WTC11 (cell line): ENCODE measurements at regions not wholly inside any gene's neighbourhood (a gene's known extent, or its start where the extent isn't known, plus 50 kb on each side); places are given as distances from the start of the nearest gene placed in this dataset.

ENCODE experiments used
- ATAC-seq: fragments of 200-7000 bp; cut with Tn5 transposase; 2 replicates; pipeline ENCODE4 v1.10.0; 2021; ENCODE audit warnings: mild to moderate bottlenecking, moderate library complexity
- CTCF ChIA-PET: fragments of 300-600 bp; sonication (Branson Sonifier 250); formaldehyde crosslinking; loops from one replicate; lab custom pipeline; 2021; ENCODE audit warnings: antibody characterized with exemption; lab: Charles Lee
- POLR2A ChIA-PET: fragments of 350-600 bp; sonication (Branson Sonifier 250); formaldehyde crosslinking; loops from one replicate; lab custom pipeline; 2021; ENCODE audit warnings: antibody characterized with exemption; lab: Charles Lee
- DNase-seq: peaks from one replicate; pipeline ENCODE4 v3.0.0; 2021; ENCODE audit warnings: low spot score
- H3K27ac Mint-ChIP-seq: 2 replicates; pipeline ENCODE4 v1.8.0; 2021; ENCODE audit warnings: mixed read lengths
- H3K27me3 Mint-ChIP-seq: 2 replicates; pipeline ENCODE4 v1.8.0; 2021; ENCODE audit warnings: low read depth, mild to moderate bottlenecking, moderate library complexity, mixed read lengths
- H3K36me3 Mint-ChIP-seq: 2 replicates; pipeline ENCODE4 v1.8.0; 2021; ENCODE audit warnings: mixed read lengths
- H3K4me1 Mint-ChIP-seq: 2 replicates; pipeline ENCODE4 v1.8.0; 2022; ENCODE audit warnings: mixed read lengths
- H3K4me3 Mint-ChIP-seq: 2 replicates; pipeline ENCODE4 v1.8.0; 2021; ENCODE audit warnings: mild to moderate bottlenecking, moderate library complexity, mixed read lengths
- H3K9me3 Mint-ChIP-seq: 2 replicates; pipeline ENCODE4 v1.8.0; 2021; ENCODE audit warnings: mixed read lengths
- CREM ChIP-seq: sonication (generic); formaldehyde crosslinking; IDR thresholded peaks from 2 replicates; pipeline ENCODE4 v1.8.1; 2022; ENCODE audit warnings: mild to moderate bottlenecking, missing genetic modification reagents, moderate library complexity
- E2F1 ChIP-seq: sonication (generic); formaldehyde crosslinking; IDR thresholded peaks from 2 replicates; pipeline ENCODE4 v1.8.0; 2022; ENCODE audit warnings: mild to moderate bottlenecking, missing genetic modification reagents
- ELF4 ChIP-seq: sonication (generic); formaldehyde crosslinking; IDR thresholded peaks from 2 replicates; pipeline ENCODE4 v1.8.1; 2022; ENCODE audit warnings: low read depth, mild to moderate bottlenecking, moderate library complexity, missing genetic modification reagents
- ERG ChIP-seq: fragments of 250-450 bp; sonication (Bioruptor Pico); IDR thresholded peaks from 2 replicates; pipeline ENCODE4 v1.8.0; 2021; ENCODE audit warnings: mild to moderate bottlenecking
- FOXK1 ChIP-seq: sonication (generic); formaldehyde crosslinking; IDR thresholded peaks from 2 replicates; pipeline ENCODE4 v1.8.0; 2022; ENCODE audit warnings: mild to moderate bottlenecking, moderate library complexity, missing genetic modification reagents
- FOXP1 ChIP-seq: sonication (generic); formaldehyde crosslinking; IDR thresholded peaks from 2 replicates; pipeline ENCODE4 v1.8.0; 2022; ENCODE audit warnings: missing genetic modification reagents, mild to moderate bottlenecking, moderate library complexity, borderline replicate concordance
- GTF2I ChIP-seq: fragments of 250-450 bp; sonication (Bioruptor Pico); conservative IDR thresholded peaks from 2 replicates; pipeline ENCODE4 v1.4.0; 2021; ENCODE audit warnings: mild to moderate bottlenecking
- HMGXB4 ChIP-seq: sonication (generic); formaldehyde crosslinking; IDR thresholded peaks from 2 replicates; pipeline ENCODE4 v1.8.1; 2023; ENCODE audit warnings: mild to moderate bottlenecking, moderate library complexity, missing genetic modification reagents
- KAT7 ChIP-seq: sonication (generic); formaldehyde crosslinking; IDR thresholded peaks from 2 replicates; pipeline ENCODE4 v1.8.1; 2023; ENCODE audit warnings: missing genetic modification reagents, mild to moderate bottlenecking, borderline replicate concordance
- MAX ChIP-seq: sonication (generic); formaldehyde crosslinking; IDR thresholded peaks from 2 replicates; pipeline ENCODE4 v1.8.0; 2022; ENCODE audit warnings: mild to moderate bottlenecking, missing genetic modification reagents
- MXD4 ChIP-seq: fragments of 250-450 bp; sonication (Bioruptor Pico); IDR thresholded peaks from 2 replicates; pipeline ENCODE4 v1.8.0; 2021; ENCODE audit warnings: mild to moderate bottlenecking, moderate library complexity, borderline replicate concordance
- NR2C2 ChIP-seq: sonication (generic); formaldehyde crosslinking; IDR thresholded peaks from 2 replicates; pipeline ENCODE4 v1.8.0; 2022; ENCODE audit warnings: mild to moderate bottlenecking, missing genetic modification reagents
- PRDM15 ChIP-seq: sonication (generic); formaldehyde crosslinking; IDR thresholded peaks from 2 replicates; pipeline ENCODE4 v1.8.0; 2022; ENCODE audit warnings: missing genetic modification reagents
- PRRX2 ChIP-seq: fragments of 250-450 bp; sonication (Bioruptor Pico); IDR thresholded peaks from 2 replicates; pipeline ENCODE4 v1.8.0; 2021; ENCODE audit warnings: mild to moderate bottlenecking
- RORB ChIP-seq: fragments of 250-450 bp; sonication (Bioruptor Pico); IDR thresholded peaks from 2 replicates; pipeline ENCODE4 v1.9.0; 2021; ENCODE audit warnings: mild to moderate bottlenecking
- TCF7 ChIP-seq: sonication (generic); formaldehyde crosslinking; IDR thresholded peaks from 2 replicates; pipeline ENCODE4 v1.8.0; 2022; ENCODE audit warnings: mild to moderate bottlenecking, low read depth, missing genetic modification reagents, moderate library complexity
- USF1 ChIP-seq: sonication (generic); formaldehyde crosslinking; IDR thresholded peaks from 2 replicates; pipeline ENCODE4 v1.8.0; 2022; ENCODE audit warnings: mild to moderate bottlenecking, missing genetic modification reagents
- ZMAT4 ChIP-seq: fragments of 250-450 bp; sonication (Bioruptor Pico); IDR thresholded peaks from 2 replicates; pipeline ENCODE4 v1.9.0; 2021; ENCODE audit warnings: mild to moderate bottlenecking
- ZNF263 ChIP-seq: sonication (generic); formaldehyde crosslinking; IDR thresholded peaks from 2 replicates; pipeline ENCODE4 v1.8.1; 2022; ENCODE audit warnings: low read depth, mild to moderate bottlenecking, moderate library complexity, missing genetic modification reagents
- ZNF281 ChIP-seq: sonication (generic); formaldehyde crosslinking; IDR thresholded peaks from 2 replicates; pipeline ENCODE4 v1.8.0; 2023; ENCODE audit warnings: mild to moderate bottlenecking, missing genetic modification reagents
- ZNF423 ChIP-seq: fragments of 250-450 bp; sonication (Bioruptor Pico); IDR thresholded peaks from 2 replicates; pipeline ENCODE4 v2.1.2; 2022; ENCODE audit warnings: mild to moderate bottlenecking, moderate library complexity
- ZNF532 ChIP-seq: fragments of 250-450 bp; sonication (Bioruptor Pico); IDR thresholded peaks from 2 replicates; pipeline ENCODE4 v1.9.0; 2021; ENCODE audit warnings: mild to moderate bottlenecking, borderline replicate concordance

- no peak for TF ChIP-seq PRDM15
- TF ChIP-seq FOXP1, result no peak
- no peak for TF ChIP-seq USF1 (CRISPR knock-in tag)
- TF ChIP-seq GTF2I (CRISPR knock-in tag), result no peak
- TF ChIP-seq HMGXB4 (CRISPR knock-in tag), result no peak
- TF ChIP-seq E2F1 (CRISPR knock-in tag), result no peak
- no peak for TF ChIP-seq NR2C2
- TF ChIP-seq ZNF281 (CRISPR knock-in tag), result no peak
These were observed 136.5 kb downstream of the AKAIN1 start (continued) for GRCh38 chr18:5060543-5060942.

- Mint-ChIP-seq H3K27me3 (no peaks in the 10 kb centered on the region), H3K36me3 (no peaks in the 10 kb centered on the region), H3K4me1 (peaks cover 4% of the 10 kb centered on the region), H3K27ac (no peak overlapping the region), H3K9me3 (no peaks in the 10 kb centered on the region), H3K4me3 (no peak overlapping the region)
- ChIA-PET POLR2A (no interaction called here), CTCF (interaction anchor here (1.1 kb wide), 1 partner anchor 878 kb away, joined by 3 read pairs; no protein-coding TSS in a partner anchor)
- ATAC-seq, result no peak
- no peak for DNase-seq
- TF ChIP-seq KAT7 (CRISPR knock-in tag), result no peak
- TF ChIP-seq ZNF423 (CRISPR knock-in tag), result no peak
- no peak for TF ChIP-seq PRRX2 (CRISPR knock-in tag)
- no peak for TF ChIP-seq FOXK1 (CRISPR knock-in tag)
- no peak for TF ChIP-seq ERG (CRISPR knock-in tag)
- no peak for TF ChIP-seq TCF7 (CRISPR knock-in tag)
- TF ChIP-seq CREM (CRISPR knock-in tag), result no peak
- no peak for TF ChIP-seq ZMAT4 (CRISPR knock-in tag)
- TF ChIP-seq ZNF532 (CRISPR knock-in tag), result no peak
- TF ChIP-seq MXD4 (CRISPR knock-in tag), result no peak
- no peak for TF ChIP-seq RORB (CRISPR knock-in tag)
- no peak for TF ChIP-seq ELF4 (CRISPR knock-in tag)
- TF ChIP-seq MAX, result no peak
- TF ChIP-seq ZNF263 (CRISPR knock-in tag), result no peak
These were observed 137.4 kb downstream of the AKAIN1 start for GRCh38 chr18:5059696-5060032.
